HepG2 (cell line): ENCODE measurements at regions not wholly inside any gene's neighbourhood (a gene's known extent, or its start where the extent isn't known, plus 50 kb on each side); places are given as distances from the start of the nearest gene placed in this dataset.

Source experiments
- ATAC-seq: fragments of 200-7000 bp; cut with Tn5 transposase; 3 replicates; pipeline ENCODE4 v1.9.1; 2020; ENCODE audit warnings: mild to moderate bottlenecking, moderate library complexity
- BruUV-seq: library from RNA; stranded (reverse); fragments of 400-500 nt; replicated peaks from 2 replicates; lab custom pipeline; 2021; lab: Mats Ljungman, UMichigan
- CTCF ChIA-PET: fragments of 300-600 bp; formaldehyde crosslinking; extraction: SDS; loops from one replicate; lab custom pipeline; 2021; ENCODE audit warnings: low total read pairs, inconsistent platforms, low intra/inter-chr PET ratio; lab: Yijun Ruan, JAX
- POLR2A ChIA-PET: fragments of 350-600 bp; sonication (Branson Sonifier 250); formaldehyde crosslinking; loops from one replicate; lab custom pipeline; 2020; ENCODE audit warnings: antibody characterized with exemption, inconsistent platforms; lab: Yijun Ruan, JAX
- DNase-seq: peaks from one replicate; pipeline ENCODE4 v3.0.0-alpha.2; 2015; ENCODE audit warnings: low spot score
- FAIRE-seq: peaks from 3 replicates; lab custom pipeline; 2011; peaks lifted over from hg19 to GRCh38; lab: Jason Lieb, UNC
- H2AFZ ChIP-seq: one replicate; pipeline ENCODE4 v1.6.1; 2011; ENCODE audit warnings: low read length, inconsistent platforms
- H3K27ac ChIP-seq: fragments of 300-600 bp; 3 replicates; pipeline ENCODE4 v1.8.0; 2011; ENCODE audit warnings: mixed run types, mild to moderate bottlenecking, mixed read lengths, low read length, inconsistent platforms; ENCODE audit not compliant: insufficient read depth; ENCODE audit errors: extremely low read length
- H3K27me3 ChIP-seq, 2 experiments: fragments of 200-600 bp in 1 of 2; 2 replicates in 1 of 2; 3 replicates in 1 of 2; pipeline versions ENCODE4 v1.6.0 to v1.8.0; 2011; ENCODE audit warnings: low read length in 2 of 2, mild to moderate bottlenecking in 2 of 2, moderate library complexity in 2 of 2, inconsistent platforms in 1 of 2; ENCODE audit not compliant: insufficient read depth in 2 of 2, control insufficient read depth in 1 of 2
- H3K36me3 ChIP-seq, 2 experiments: fragments of 200-600 bp in 1 of 2; replicated peaks in 1 of 2; 2 replicates in 1 of 2; 3 replicates in 1 of 2; pipeline versions ENCODE4 v1.5.1 to v1.8.0; 2011; ENCODE audit warnings: low read length in 2 of 2, inconsistent platforms in 1 of 2; ENCODE audit not compliant: insufficient read depth in 2 of 2, control insufficient read depth in 1 of 2
- H3K4me1 ChIP-seq: 2 replicates; pipeline ENCODE4 v1.5.1; 2012; ENCODE audit warnings: low read length, inconsistent platforms; ENCODE audit not compliant: insufficient read depth
- H3K4me2 ChIP-seq: 2 replicates; pipeline ENCODE4 v1.6.0; 2011; ENCODE audit warnings: low read depth, low read length, inconsistent platforms
- H3K4me3 ChIP-seq, 3 experiments: fragments of 200-600 bp in 1 of 3; sonication (generic), shearing (Covaris generic) in 1 of 3; replicated peaks in 1 of 3; 2 replicates each; pipeline ENCODE4 v1.5.1; 2011 to 2016; ENCODE audit warnings: low read length in 3 of 3, inconsistent platforms in 2 of 3, low read depth in 2 of 3, mild to moderate bottlenecking in 2 of 3, control low read depth in 1 of 3, mixed read lengths in 1 of 3; ENCODE audit not compliant: insufficient read depth in 1 of 3
- H3K79me2 ChIP-seq: one replicate; pipeline ENCODE4 v1.6.1; 2011; ENCODE audit warnings: low read length, inconsistent platforms; ENCODE audit not compliant: insufficient read depth
- H3K9ac ChIP-seq: 2 replicates; pipeline ENCODE4 v1.6.0; 2011; ENCODE audit warnings: mild to moderate bottlenecking, low read depth, low read length, inconsistent platforms; ENCODE audit not compliant: insufficient read depth
- H3K9me3 ChIP-seq: 2 replicates; pipeline ENCODE4 v1.5.1; 2012; ENCODE audit warnings: mild to moderate bottlenecking, low read length
- H4K20me1 ChIP-seq: 2 replicates; pipeline ENCODE4 v1.6.0; 2011; ENCODE audit warnings: inconsistent platforms, mild to moderate bottlenecking, low read length, moderate library complexity; ENCODE audit not compliant: insufficient read depth
- GTF2F1 ChIP-seq: fragments of 150-350 bp; IDR thresholded peaks from 2 replicates; pipeline ENCODE4 v1.6.1; 2014; ENCODE audit warnings: low read length
- GTF3A ChIP-seq: sonication (generic); formaldehyde crosslinking; conservative IDR thresholded peaks from 2 replicates; pipeline ENCODE4 v1.4.0; 2020; ENCODE audit warnings: mild to moderate bottlenecking, missing genetic modification reagents
- JARID2 ChIP-seq: sonication (generic); formaldehyde crosslinking; IDR thresholded peaks from 2 replicates; pipeline ENCODE4 v1.8.1; 2023; ENCODE audit warnings: missing genetic modification reagents, inconsistent platforms; ENCODE audit not compliant: insufficient replicate concordance
- KDM5B ChIP-seq: sonication (generic); formaldehyde crosslinking; IDR thresholded peaks from 2 replicates; pipeline ENCODE4 v1.4.0; 2020; ENCODE audit warnings: missing genetic modification reagents, mild to moderate bottlenecking, borderline replicate concordance
- SAP130 ChIP-seq: IDR thresholded peaks from 2 replicates; pipeline ENCODE4 v1.6.1; 2016; ENCODE audit warnings: low read depth
- SP1 ChIP-seq, 2 experiments: fragments of 450-650 bp in 1 of 2; sonication (generic) in 1 of 2; formaldehyde crosslinking in 1 of 2; IDR thresholded peaks; 2 replicates each; pipeline versions ENCODE4 v1.4.0 to v1.6.1; 2016 to 2020; ENCODE audit warnings: missing genetic modification reagents in 1 of 2
- SRF ChIP-seq: IDR thresholded peaks from 2 replicates; pipeline ENCODE4 v1.6.1; 2011; ENCODE audit warnings: mild to moderate bottlenecking, low read depth, low read length, moderate library complexity
- ZBTB8A ChIP-seq: sonication (generic); formaldehyde crosslinking; IDR thresholded peaks from 2 replicates; pipeline ENCODE4 v1.4.0; 2020; ENCODE audit warnings: mild to moderate bottlenecking, low read depth, missing genetic modification reagents, borderline replicate concordance
- ZNF136 ChIP-seq: sonication (generic); formaldehyde crosslinking; IDR thresholded peaks from 2 replicates; pipeline ENCODE4 v1.8.1; 2022; ENCODE audit warnings: low read depth, mild to moderate bottlenecking, moderate library complexity, missing genetic modification reagents
- ZNF337 ChIP-seq: sonication (generic); formaldehyde crosslinking; IDR thresholded peaks from 2 replicates; pipeline ENCODE4 v1.5.1; 2020; ENCODE audit warnings: missing genetic modification reagents, low read depth, mild to moderate bottlenecking, borderline replicate concordance
- ZSCAN25 ChIP-seq: sonication (generic); formaldehyde crosslinking; IDR thresholded peaks from 2 replicates; pipeline ENCODE4 v1.8.0; 2022; ENCODE audit warnings: mild to moderate bottlenecking, missing genetic modification reagents
- WGBS: methylation state at CpG from one replicate; pipeline ENCODE4 v1.1.6; 2017; ENCODE audit warnings: low lambda C conversion rate; 5-methylcytosine and 5-hydroxymethylcytosine counted together
- in situ Hi-C: cut with HindIII; loops from 2 replicates; pipeline ENCODE4 v1.10.0; 2017; ENCODE audit warnings: low pct_unique_long_range_greater_than_20kb; ENCODE audit not compliant: extremely low pct_ligation_motif_present
- intact Hi-C: fragments of 100-400 bp; cut with micrococcal nuclease; formaldehyde crosslinking; loops from one replicate; pipeline ENCODE4 v1.10.0; 2022; ENCODE audit not compliant: unreplicated experiment
- TF ChIP-seq, protein P1 (sequence below): sonication (generic); formaldehyde crosslinking; IDR thresholded peaks from 2 replicates; pipeline ENCODE4 v1.5.0; 2020; ENCODE audit warnings: missing genetic modification reagents

DNA sequence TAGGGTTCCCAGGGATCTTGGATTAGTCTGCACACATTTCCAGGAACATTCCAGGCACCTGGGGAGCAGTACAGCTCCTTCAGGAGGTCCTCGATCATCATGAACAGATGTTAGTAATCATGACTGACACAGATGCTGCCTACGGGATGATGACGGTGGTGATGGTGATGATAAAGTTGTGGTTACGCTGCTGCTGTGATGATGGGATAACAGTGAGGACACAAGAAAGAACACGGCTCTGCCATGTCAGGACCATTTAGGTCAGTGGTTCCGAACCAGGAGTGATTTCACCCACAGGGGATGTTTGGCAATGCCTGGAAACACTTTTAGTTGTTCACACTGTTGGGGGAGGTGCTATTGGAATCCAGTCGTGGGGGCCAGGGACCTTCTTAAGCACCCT lies 1193.0 kb downstream of the UQCRFS1 start:
- H2AFZ ChIP-seq, result no peak overlapping the region
- no peak overlapping the region for H3K4me2 ChIP-seq
- 22% methylated on average over 7 of the region's 7 CpGs for WGBS
- no peaks in the 10 kb centered on the region for H3K4me1 ChIP-seq
- no peaks in the 10 kb centered on the region for H3K79me2 ChIP-seq
- in situ Hi-C loops (no loop called here), intact Hi-C loops (no loop called here)
- ChIA-PET POLR2A (no interaction called here), CTCF (no interaction called here)
- no TSS peak for BruUV-seq
- ATAC-seq (no peak), DNase-seq (no peak), FAIRE-seq (no peak)
- no peaks in the 10 kb centered on the region for H3K27me3 ChIP-seq
- H3K9me3 ChIP-seq, result peaks cover 89% of the 10 kb centered on the region
- H3K4me3 ChIP-seq, result no peak overlapping the region
- no peaks in the 10 kb centered on the region for H3K36me3 ChIP-seq
- TF ChIP-seq ZNF136 (CRISPR knock-in tag), result no peak
- TF ChIP-seq, protein P1, sequence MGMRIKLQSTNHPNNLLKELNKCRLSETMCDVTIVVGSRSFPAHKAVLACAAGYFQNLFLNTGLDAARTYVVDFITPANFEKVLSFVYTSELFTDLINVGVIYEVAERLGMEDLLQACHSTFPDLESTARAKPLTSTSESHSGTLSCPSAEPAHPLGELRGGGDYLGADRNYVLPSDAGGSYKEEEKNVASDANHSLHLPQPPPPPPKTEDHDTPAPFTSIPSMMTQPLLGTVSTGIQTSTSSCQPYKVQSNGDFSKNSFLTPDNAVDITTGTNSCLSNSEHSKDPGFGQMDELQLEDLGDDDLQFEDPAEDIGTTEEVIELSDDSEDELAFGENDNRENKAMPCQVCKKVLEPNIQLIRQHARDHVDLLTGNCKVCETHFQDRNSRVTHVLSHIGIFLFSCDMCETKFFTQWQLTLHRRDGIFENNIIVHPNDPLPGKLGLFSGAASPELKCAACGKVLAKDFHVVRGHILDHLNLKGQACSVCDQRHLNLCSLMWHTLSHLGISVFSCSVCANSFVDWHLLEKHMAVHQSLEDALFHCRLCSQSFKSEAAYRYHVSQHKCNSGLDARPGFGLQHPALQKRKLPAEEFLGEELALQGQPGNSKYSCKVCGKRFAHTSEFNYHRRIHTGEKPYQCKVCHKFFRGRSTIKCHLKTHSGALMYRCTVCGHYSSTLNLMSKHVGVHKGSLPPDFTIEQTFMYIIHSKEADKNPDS (CRISPR knock-in tag), result no peak
- TF ChIP-seq SAP130 (CRISPR knock-in tag), result no peak
- no peak for TF ChIP-seq ZNF337 (CRISPR knock-in tag)
- no peak for TF ChIP-seq KDM5B
- no peak for TF ChIP-seq GTF2F1
- no peak for TF ChIP-seq JARID2 (CRISPR knock-in tag)
- no peak for TF ChIP-seq GTF3A (CRISPR knock-in tag)
- no peak for TF ChIP-seq SP1 (IDR thresholded peaks at IDR 0.05)
- no peak for TF ChIP-seq SP1 (CRISPR knock-in tag; IDR thresholded peaks at IDR 0.05)
- TF ChIP-seq SRF, result no peak
- no peak for TF ChIP-seq ZSCAN25 (CRISPR knock-in tag)
- TF ChIP-seq ZBTB8A, result no peak
- H4K20me1 ChIP-seq, result no peaks in the 10 kb centered on the region
- H3K9ac ChIP-seq, result no peak overlapping the region
- no peak overlapping the region for H3K27ac ChIP-seq
